HG03045 (cell line): ENCODE measurements at regions not wholly inside any gene's neighbourhood (a gene's known extent, or its start where the extent isn't known, plus 50 kb on each side); places are given as distances from the start of the nearest gene placed in this dataset.
"Not testable (repeated sequence)": the region's sequence is repeated elsewhere in the genome, so short reads cannot be mapped to it uniquely, and the experiment has no call there.

Experiments
- ATAC-seq: cut with Tn5 transposase; IDR thresholded peaks from one replicate; pipeline ENCODE4 v1.9.1; 2021; ENCODE audit warnings: mild to moderate bottlenecking, moderate library complexity; ENCODE audit not compliant: unreplicated experiment

- ATAC-seq: no peak
Observed at GRCh38 chr7:13802651-13803050, 186.8 kb downstream of the ETV1 start.

GRCh38 chr7:13803134-13803533 lies 186.3 kb downstream of the ETV1 start:
- no peak for ATAC-seq

- ATAC-seq: not testable (repeated sequence)
Observed at GRCh38 chr7:13806089-13806867, 183.2 kb downstream of the ETV1 start.

DNA sequence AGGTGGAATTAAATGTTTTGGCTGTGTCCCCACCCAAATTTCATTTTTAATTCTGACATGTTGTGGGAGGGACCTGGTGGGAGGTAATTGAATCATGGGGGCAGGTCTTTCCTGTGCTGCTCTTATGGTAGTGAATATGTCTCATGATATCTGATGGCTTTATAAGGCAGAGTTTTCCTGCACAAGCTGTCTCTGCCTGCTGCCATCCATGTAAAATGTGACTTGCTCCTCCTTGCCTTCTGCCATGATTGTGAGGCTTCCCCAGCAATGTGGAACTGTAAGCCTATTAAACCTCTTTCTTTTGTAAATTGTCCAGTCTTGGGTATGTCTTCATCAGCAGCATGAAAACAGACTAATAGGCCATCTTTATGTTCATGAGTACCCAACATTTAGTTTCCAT lies 172.2 kb downstream of the ETV1 start:
- not testable (repeated sequence) for ATAC-seq

DNA sequence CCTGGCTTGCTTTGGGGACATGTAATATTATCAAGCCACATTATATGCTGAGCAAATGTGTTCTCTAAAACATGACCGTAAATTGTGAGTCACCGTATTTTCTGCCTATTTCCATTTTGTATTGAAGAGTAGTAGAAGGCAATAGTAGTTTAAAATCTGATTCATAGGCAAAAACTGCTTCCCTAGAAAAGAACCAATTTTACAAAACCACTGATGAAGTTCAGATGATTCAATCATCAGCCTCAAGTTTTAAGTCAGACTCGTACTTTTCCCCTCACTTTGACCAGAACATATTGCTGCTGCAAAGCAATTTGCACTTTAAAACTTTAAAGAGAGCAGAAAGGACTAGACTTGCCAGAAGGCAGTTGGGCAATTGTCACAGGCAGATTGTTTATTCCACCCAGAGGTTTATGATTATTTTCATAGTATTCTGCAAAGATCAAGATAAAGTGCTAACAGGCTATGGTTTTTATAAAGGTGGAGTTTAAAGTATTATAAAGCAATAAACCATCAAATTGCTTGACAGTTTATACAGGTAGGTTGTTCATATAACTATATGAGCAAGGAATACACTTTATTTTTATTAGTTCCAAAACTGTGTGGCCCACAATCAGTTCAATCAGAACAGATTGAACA lies 168.2 kb downstream of the ETV1 start:
- ATAC-seq: no peak

DNA sequence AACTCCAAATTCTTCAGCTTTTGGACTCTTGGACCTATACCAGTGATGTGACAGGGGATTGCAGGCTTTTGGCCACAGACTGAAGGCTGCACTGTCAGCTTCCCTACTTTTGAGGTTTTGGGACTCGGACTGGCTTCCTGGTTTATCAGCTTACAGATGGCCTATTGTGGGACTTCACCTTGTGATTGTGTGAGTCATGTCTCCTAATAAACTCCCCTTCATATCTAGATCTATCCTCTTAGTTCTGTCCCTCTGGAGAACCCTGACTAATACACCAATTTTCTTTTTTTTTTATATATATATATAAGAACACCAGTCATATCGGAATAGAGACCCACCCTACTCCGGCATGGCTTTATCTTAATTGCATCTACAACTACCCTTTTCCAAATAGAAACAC lies 166.8 kb downstream of the ETV1 start:
- no peak for ATAC-seq

DNA sequence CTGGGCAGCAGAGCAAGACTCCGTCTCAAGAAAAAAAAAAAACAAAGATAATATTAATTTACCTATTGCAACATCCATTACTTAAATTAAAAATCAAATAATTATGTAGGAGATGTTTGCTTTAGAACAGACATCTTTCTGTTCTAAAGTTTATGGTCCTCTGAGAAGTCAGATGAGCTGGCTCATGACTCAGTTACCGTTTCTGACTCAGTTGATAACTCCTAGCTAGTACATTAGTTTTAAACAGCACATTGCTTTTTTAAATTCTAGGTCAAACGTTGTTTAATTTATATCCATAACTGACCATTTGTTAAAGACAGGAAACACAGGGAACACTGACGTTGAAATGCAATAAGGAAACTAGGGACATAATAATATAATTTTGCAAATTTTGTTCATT lies 162.7 kb downstream of the ETV1 start:
- no peak for ATAC-seq

GRCh38 chr7:13827716-13828115 lies 161.8 kb downstream of the ETV1 start:
- no peak for ATAC-seq

- ATAC-seq: no peak
Observed at GRCh38 chr7:13829231-13829630, 160.2 kb downstream of the ETV1 start.

DNA sequence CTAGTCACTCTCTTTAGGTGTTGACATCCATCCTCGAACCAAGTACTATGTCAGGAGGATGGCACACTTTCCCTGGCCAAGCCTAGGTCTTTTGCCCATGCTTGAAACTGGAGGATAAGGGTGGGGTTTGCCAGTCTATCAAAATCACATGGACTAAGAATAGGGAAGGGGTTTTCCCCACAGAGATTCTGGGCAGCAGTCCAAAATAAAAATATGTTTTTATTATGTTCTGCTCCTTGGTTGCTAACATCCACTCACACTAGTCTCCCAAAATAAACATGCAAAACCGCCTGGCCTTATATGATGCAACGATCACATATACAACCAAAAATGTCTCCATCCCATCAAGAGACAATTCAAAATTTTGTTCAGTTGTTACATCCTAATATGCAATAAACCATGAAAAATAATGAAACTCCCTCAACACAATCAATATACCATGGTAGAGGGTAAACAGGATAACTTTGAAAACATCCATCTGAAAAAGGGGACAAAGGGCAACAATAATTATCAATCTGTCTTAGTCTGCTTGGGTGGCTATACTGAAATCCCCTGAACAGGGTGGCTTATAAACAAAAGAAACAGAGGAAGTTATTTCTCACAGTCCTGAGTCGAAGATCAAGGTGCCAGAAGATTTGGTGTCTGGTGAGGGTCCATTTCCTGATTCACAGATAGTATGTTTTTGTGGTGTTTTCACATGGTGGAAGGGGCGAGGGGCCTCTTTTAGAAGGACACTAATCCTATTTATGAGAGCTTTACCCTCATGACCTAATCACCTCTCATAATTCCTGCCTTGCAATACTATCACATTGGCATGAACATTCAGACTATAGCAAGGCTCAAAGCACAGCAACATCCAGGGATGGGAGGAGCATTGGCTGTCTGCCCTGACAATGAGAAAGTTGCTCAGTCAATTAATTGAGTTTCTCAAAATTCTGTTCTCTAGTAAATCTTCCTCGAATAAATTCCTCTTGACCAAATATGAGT lies 159.3 kb downstream of the ETV1 start:
- no peak for ATAC-seq

- ATAC-seq: no peak
Observed at GRCh38 chr7:13832346-13832745, 157.1 kb downstream of the ETV1 start.

DNA sequence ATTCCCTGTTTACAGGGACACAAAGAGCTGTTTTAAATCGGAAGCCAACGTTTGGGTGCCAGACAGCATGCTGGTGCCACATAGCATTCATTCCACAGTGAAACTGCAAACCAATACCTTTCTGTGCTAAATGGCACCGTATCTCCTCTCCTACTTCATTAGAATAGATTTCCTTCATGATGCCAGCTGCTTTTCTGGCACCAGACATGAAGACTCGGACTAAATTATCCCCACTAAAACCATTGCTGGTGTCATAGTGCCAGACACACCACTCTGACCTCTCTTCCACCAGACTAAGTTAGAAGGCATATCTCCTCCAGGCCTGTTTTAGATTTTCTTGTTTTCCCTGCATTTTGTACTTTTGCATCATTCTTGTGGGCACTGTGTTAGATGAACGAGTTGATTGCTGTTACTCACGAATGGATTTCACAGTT lies 155.1 kb downstream of the ETV1 start:
- ATAC-seq: no peak

GRCh38 chr7:13835442-13835841 lies 154.0 kb downstream of the ETV1 start:
- ATAC-seq: no peak

DNA sequence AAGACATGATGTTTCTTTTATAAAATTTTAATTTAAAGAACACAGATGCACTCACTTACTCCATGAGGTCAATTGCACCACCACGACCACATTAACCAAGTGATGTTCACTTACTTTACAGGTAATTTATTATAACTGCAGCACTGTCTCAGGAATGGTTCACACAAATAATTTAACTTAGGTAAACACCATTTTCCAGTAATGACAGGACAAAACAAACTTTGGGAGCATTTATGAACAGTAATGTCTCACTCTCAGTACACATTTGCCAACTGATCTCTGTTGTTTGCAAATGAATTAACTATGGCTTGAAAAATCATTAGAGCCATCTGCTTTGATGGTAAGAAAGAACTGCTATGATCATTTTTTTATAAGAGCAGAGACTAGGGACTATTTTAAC lies 150.4 kb downstream of the ETV1 start:
- ATAC-seq: no peak
